Stimulated activated CD8-positive, alpha-beta memory T cell treated with anti-CD3 and anti-CD28 coated beads, Interleukin-15, amount 100 ng/mL, for 1 hour (primary cell): ENCODE measurements at regions not wholly inside any gene's neighbourhood (a gene's known extent, or its start where the extent isn't known, plus 50 kb on each side); places are given as distances from the start of the nearest gene placed in this dataset.
"Not testable (repeated sequence)": the region's sequence is repeated elsewhere in the genome, so short reads cannot be mapped to it uniquely, and the experiment has no call there.

Experiments used
- DNase-seq: peaks from one replicate; pipeline ENCODE4 v3.0.0-alpha.2; 2020; ENCODE audit warnings: low read depth

GRCh38 chr18:8882632-8883408 is 177.5 kb downstream of the MTCL1 start:
- no peak for DNase-seq

- DNase-seq, result no peak
Observed at GRCh38 chr18:8883409-8883668, 178.0 kb downstream of the MTCL1 start.

GRCh38 chr18:8887877-8888276 is 182.5 kb downstream of the MTCL1 start:
- DNase-seq, result not testable (repeated sequence)

DNA sequence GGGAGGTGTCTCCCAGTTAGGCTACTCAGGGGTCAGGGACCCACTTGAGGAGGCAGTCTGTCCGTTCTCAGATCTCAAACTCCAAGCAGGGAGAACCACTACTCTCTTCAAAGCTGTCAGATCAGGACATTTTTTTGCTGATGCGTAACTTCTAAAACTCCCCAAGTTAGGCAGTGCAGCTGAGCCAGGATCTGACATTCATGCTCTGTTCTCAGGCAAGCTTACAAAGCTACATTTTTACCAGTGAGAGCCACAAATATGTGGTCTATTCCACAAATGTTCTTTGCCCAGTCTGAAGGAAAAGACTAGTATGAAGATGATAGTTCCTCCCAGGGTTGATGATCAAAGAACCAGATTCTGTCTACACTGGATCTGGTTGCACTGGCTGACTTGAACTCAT is 184.1 kb downstream of the MTCL1 start:
- no peak for DNase-seq

GRCh38 chr18:8890503-8890902 is 185.1 kb downstream of the MTCL1 start:
- not testable (repeated sequence) for DNase-seq

- DNase-seq, result no peak
Observed at GRCh38 chr18:8890957-8891464, 185.7 kb downstream of the MTCL1 start.

- no peak for DNase-seq
Observed at GRCh38 chr18:8893221-8893620, 187.9 kb downstream of the MTCL1 start.

DNA sequence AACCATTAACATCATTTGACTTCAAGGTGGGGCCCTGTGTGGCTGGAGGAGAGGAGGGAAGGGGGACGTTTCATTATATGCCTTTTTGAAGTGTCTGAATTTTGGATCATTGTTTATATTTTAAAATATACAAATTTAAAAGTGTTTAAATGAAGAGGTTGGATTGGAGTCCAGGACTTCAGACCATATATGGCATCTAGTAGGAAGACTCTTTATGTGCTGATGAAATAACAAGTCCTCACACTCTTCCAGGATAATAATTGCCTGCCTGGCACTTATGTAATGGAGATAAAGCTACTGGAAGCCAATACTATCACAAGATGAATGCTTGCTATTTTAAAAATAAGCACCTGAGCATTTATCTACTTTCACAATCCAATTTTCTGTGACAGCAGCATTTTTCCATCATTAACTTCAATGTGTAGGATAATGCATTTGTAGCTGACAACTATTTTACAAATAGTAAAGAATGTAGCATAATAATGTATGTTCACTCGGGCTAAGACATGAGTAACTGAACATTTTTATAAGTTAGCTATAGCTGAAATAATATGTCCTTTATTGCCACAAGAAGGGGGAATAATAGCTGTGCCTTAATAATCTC is 188.4 kb downstream of the MTCL1 start:
- DNase-seq, result no peak

DNA sequence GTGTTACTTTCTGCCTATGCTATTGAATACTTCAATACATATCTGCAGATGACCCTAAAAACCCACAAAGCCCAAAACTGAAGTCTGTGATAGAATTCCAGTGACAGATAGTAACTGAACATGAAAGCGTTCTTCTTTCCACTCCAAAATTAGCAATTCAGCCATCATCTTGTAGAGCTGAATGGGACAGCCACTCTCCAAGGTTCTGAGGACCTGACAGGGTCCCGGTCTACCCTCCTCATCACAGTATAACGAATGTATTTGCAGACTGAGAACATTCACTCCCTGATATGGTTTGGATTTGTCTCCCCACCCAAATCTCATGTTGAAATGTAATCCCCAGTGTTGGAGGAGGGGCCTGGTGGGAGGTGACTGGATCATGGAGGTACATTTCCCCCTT is 189.5 kb downstream of the MTCL1 start:
- no peak for DNase-seq

GRCh38 chr18:8895341-8895740 is 190.0 kb downstream of the MTCL1 start:
- no peak for DNase-seq

- no peak for DNase-seq
Observed at GRCh38 chr18:8895987-8896619, 190.7 kb downstream of the MTCL1 start.

GRCh38 chr18:8899000-8899399 is 193.6 kb downstream of the MTCL1 start:
- DNase-seq, result no peak

- DNase-seq, result no peak
Observed at GRCh38 chr18:8900552-8900951, 195.2 kb downstream of the MTCL1 start.

GRCh38 chr18:8901019-8901418 is 195.7 kb downstream of the MTCL1 start:
- no peak for DNase-seq

- no peak for DNase-seq
Observed at GRCh38 chr18:8904316-8904715, 198.2 kb upstream of the NDUFV2 start.

- DNase-seq, result no peak
Observed at GRCh38 chr18:8908792-8909510, 193.5 kb upstream of the NDUFV2 start.

GRCh38 chr18:8910186-8910822 is 192.2 kb upstream of the NDUFV2 start:
- DNase-seq, result no peak

DNA sequence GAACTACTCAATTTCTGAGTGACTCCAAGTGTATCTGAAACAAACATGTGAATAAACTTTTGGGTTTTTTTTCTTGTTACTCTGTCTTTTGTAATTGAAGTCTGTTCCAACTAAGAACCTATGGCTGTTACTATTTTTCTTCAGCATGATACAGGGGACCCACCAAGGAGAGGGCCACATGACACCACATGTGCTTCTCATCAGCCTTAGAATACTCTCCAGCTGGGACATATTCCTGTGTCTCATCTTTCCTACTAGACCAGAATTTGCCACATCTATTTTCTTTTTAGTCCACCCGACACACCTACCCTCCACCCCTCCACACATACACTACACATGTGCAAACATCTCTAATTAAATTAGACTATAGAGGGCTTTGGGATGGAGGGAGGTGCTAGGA is 191.7 kb upstream of the NDUFV2 start:
- DNase-seq, result no peak

GRCh38 chr18:8911408-8912340 is 190.8 kb upstream of the NDUFV2 start:
- no peak for DNase-seq

DNA sequence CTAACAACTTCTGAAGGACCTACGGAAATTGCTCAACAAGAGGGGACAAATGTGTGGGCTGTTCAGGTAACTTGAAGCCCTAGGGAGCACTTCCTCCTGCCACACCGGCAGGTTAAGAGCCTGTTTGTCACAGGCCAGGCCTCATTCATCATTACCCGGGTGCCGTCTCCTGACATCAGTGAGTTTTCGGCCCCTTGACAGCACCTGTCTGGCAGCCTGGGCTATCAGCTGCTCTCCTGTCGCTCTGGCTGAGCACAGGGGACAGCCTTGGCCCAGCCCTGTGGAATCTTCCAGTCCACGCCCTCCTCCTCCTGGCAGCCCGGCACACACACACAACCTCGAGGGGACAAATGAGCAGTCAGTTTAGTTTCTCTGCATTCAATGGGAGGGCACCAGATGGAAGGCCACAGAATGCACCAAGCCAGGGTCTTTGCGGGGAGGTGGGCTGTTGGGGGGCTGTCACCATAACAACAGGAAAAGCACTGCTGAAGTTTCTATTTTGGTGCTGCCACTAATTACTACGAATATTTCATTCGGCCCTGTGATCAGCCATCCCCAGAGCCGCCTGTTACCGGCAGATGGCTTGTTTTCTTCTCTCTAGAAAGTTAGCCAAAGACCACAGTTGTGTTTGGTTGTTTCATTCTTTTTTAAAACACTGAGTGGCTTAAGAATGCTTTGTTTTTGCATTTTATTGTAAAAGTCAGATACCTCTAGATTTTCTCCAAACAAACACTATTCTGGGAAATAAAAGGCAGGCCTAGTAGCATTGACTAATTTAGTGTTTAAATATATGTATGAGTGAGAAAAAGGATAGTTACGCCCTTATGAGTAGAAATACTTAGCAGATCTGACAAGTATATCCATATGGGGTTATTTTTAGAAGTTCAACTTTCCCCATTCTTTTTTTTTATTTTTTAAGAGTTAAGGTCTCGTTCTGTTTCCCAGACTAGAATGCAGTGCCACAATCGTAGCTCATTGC is 189.9 kb upstream of the NDUFV2 start:
- no peak for DNase-seq
